ENCODE measurements at regions not wholly inside any gene's neighbourhood (a gene's known extent, or its start where the extent isn't known, plus 50 kb on each side); places are given as distances from the start of the nearest gene placed in this dataset.

GRCh38 chr13:108005231-108005630, 210.1 kb downstream of the LIG4 start:
- Histone ChIP-seq H3K9me3 (ENCODE audit: control insufficient read depth, low read depth, low read length) (no peaks in the 10 kb centered on the region), H3K79me1 (ENCODE audit: insufficient read depth, low read depth, low read length, poor library complexity, severe bottlenecking) (no peaks in the 10 kb centered on the region), H2BK120ac (ENCODE audit: low read depth, low read length, poor library complexity, severe bottlenecking) (no peak overlapping the region), H2AFZ (ENCODE audit: low read length) (no peak overlapping the region), H2BK12ac (ENCODE audit: insufficient read length, low read depth, low read length) (no peak overlapping the region), H3K18ac (ENCODE audit: insufficient read length, low read depth, low read length) (no peak overlapping the region), H4K8ac (replicated peaks; ENCODE audit: insufficient read length, low read depth, low read length) (no peak overlapping the region), H2BK5ac (ENCODE audit: insufficient read length, low read length) (no peak overlapping the region), H3K23me2 (ENCODE audit: insufficient read length, low read depth, low read length, poor library complexity, severe bottlenecking) (no peaks in the 10 kb centered on the region), H2BK20ac (ENCODE audit: low read depth, low read length, poor library complexity, severe bottlenecking) (no peak overlapping the region), H3K27me3 (ENCODE audit: insufficient read depth, low read length) (no peaks in the 10 kb centered on the region), H2BK15ac (ENCODE audit: low read depth, low read length) (no peak overlapping the region), H3K9ac (ENCODE audit: extremely low read depth, insufficient read length, low read length) (no peak overlapping the region), H3K79me2 (ENCODE audit: insufficient read depth, low read length) (no peaks in the 10 kb centered on the region), H3K4me2 (ENCODE audit: insufficient read depth, insufficient read length, low read length) (no peak overlapping the region), H3K4ac (ENCODE audit: low read depth, low read length) (no peak overlapping the region), H4K5ac (ENCODE audit: insufficient read length, low read depth, low read length) (no peak overlapping the region), H4K20me1 (ENCODE audit: control insufficient read depth, insufficient read depth, insufficient read length) (no peaks in the 10 kb centered on the region), H2AK5ac (ENCODE audit: insufficient read length, low read length) (no peak overlapping the region), H3K14ac (ENCODE audit: insufficient read depth, low read length) (no peak overlapping the region), H4K91ac (ENCODE audit: insufficient read length, low read depth, low read length) (no peak overlapping the region), H3T11ph (ENCODE audit: low read length) (no peak overlapping the region), H3K4me1 (ENCODE audit: insufficient read depth, low read length) (no peaks in the 10 kb centered on the region), H3K27ac (ENCODE audit: insufficient read length, low read depth, low read length) (no peak overlapping the region), H3K23ac (ENCODE audit: insufficient read length, low read depth, low read length) (no peak overlapping the region), H3K56ac (ENCODE audit: insufficient read length, low read depth, low read length) (no peak overlapping the region)
- H3K9me3 Mint-ChIP-seq = peaks cover 0 to 7% of the 10 kb centered on the region in 2 experiments; a peak in 2 of 5 replicates
- H3K36me3 Mint-ChIP-seq (ENCODE audit: insufficient read depth in 1 of 3, low read depth in 3 of 3) = peaks cover 0 to 3% (median 2%) of the 10 kb centered on the region in 3 experiments; a peak in 2 of 7 replicates
- DNase-seq = no peak
- no peak overlapping the region for H3K27ac Mint-ChIP-seq
- peaks cover 7 to 17% of the 10 kb centered on the region in 2 experiments; a peak in 2 of 4 replicates for H3K4me1 Mint-ChIP-seq
- H3K27me3 Mint-ChIP-seq (ENCODE audit: low read depth) = no peaks in the 10 kb centered on the region
- WGBS (ENCODE audit: extremely low coverage, insufficient read length, low lambda C conversion rate) = no CpG with 5 or more reads among the region's 3 CpGs
- no peak overlapping the region for H3K4me3 Mint-ChIP-seq
- TF ChIP-seq CTCF (conservative IDR thresholded peaks at IDR 0.05) = no peak

Measured in H9 (cell line).